HEK293 (cell line): ENCODE measurements at regions not wholly inside any gene's neighbourhood (a gene's known extent, or its start where the extent isn't known, plus 50 kb on each side); places are given as distances from the start of the nearest gene placed in this dataset.

Experiments
- CTCF ChIA-PET: fragments of 350-600 bp; formaldehyde crosslinking; extraction: SDS; loops from one replicate; lab custom pipeline; 2021; ENCODE audit warnings: antibody characterized with exemption; lab: Yijun Ruan, JAX
- POLR2A ChIA-PET: fragments of 300-600 bp; formaldehyde crosslinking; extraction: SDS; loops from one replicate; lab custom pipeline; 2020; ENCODE audit warnings: antibody characterized with exemption, inconsistent platforms; lab: Yijun Ruan, JAX
- H3K27ac ChIP-seq: fragments of 200-500 bp; sonication (Bioruptor generic); 2 replicates; pipeline ENCODE4 v1.5.1; 2014; ENCODE audit warnings: low read depth, low read length, control low read depth, inconsistent platforms; ENCODE audit errors: extremely low read depth
- H3K36me3 ChIP-seq, 2 experiments: fragments of 200-500 bp in 1 of 2; sonication (Bioruptor generic) in 1 of 2; 1 replicate in 1 of 2; 2 replicates in 1 of 2; pipeline ENCODE4 v1.5.1; 2014 to 2017; ENCODE audit warnings: inconsistent platforms in 2 of 2, low read length in 2 of 2; ENCODE audit not compliant: control insufficient read depth in 2 of 2, insufficient read depth in 1 of 2
- H3K4me1 ChIP-seq: fragments of 200-500 bp; sonication (Bioruptor generic); 2 replicates; pipeline ENCODE4 v1.5.1; 2014; ENCODE audit warnings: mild to moderate bottlenecking, low read length, inconsistent platforms; ENCODE audit not compliant: control insufficient read depth, insufficient read depth
- H3K4me3 ChIP-seq: 2 replicates; pipeline ENCODE4 v1.5.1; 2011; ENCODE audit warnings: low read depth, mild to moderate bottlenecking, control low read depth, low read length, moderate library complexity
- H3K9me3 ChIP-seq: fragments of 200-500 bp; sonication (Bioruptor generic); 2 replicates; pipeline ENCODE4 v1.5.1; 2014; ENCODE audit warnings: low read depth, low read length, inconsistent platforms; ENCODE audit not compliant: control insufficient read depth, insufficient read depth
- IKZF3 ChIP-seq: fragments of 450-650 bp; IDR thresholded peaks from 2 replicates; pipeline ENCODE4 v1.5.0; 2018; ENCODE audit warnings: missing biosample characterization, mild to moderate bottlenecking, missing genetic modification characterization, moderate library complexity
- KLF10 ChIP-seq: fragments of 450-650 bp; IDR thresholded peaks from 2 replicates; pipeline ENCODE4 v1.5.1; 2018; ENCODE audit warnings: missing biosample characterization, mild to moderate bottlenecking, missing genetic modification characterization
- KLF8 ChIP-seq: fragments of 450-650 bp; formaldehyde crosslinking; IDR thresholded peaks from 2 replicates; pipeline ENCODE4 v1.5.1; 2016; ENCODE audit warnings: missing biosample characterization, missing genetic modification characterization
- OVOL3 ChIP-seq: fragments of 450-650 bp; formaldehyde crosslinking; IDR thresholded peaks from 2 replicates; pipeline ENCODE4 v1.5.1; 2016; ENCODE audit warnings: missing biosample characterization, missing genetic modification characterization
- ZBTB17 ChIP-seq: fragments of 450-650 bp; formaldehyde crosslinking; IDR thresholded peaks from 2 replicates; pipeline ENCODE4 v1.5.1; 2016; ENCODE audit warnings: missing biosample characterization, missing genetic modification characterization
- ZBTB20 ChIP-seq: fragments of 450-650 bp; formaldehyde crosslinking; IDR thresholded peaks from 2 replicates; pipeline ENCODE4 v1.5.1; 2016; ENCODE audit warnings: missing biosample characterization, missing genetic modification characterization
- ZBTB44 ChIP-seq: fragments of 450-650 bp; IDR thresholded peaks from 2 replicates; pipeline ENCODE4 v1.5.1; 2018; ENCODE audit warnings: missing biosample characterization, mild to moderate bottlenecking, missing genetic modification characterization
- ZFP41 ChIP-seq: fragments of 450-650 bp; formaldehyde crosslinking; IDR thresholded peaks from 2 replicates; pipeline ENCODE4 v1.5.1; 2016; ENCODE audit warnings: missing biosample characterization, missing genetic modification characterization, borderline replicate concordance
- ZIC2 ChIP-seq: fragments of 450-650 bp; formaldehyde crosslinking; IDR thresholded peaks from 2 replicates; pipeline ENCODE4 v1.5.1; 2016; ENCODE audit warnings: missing biosample characterization, missing genetic modification characterization
- ZNF121 ChIP-seq: fragments of 450-650 bp; formaldehyde crosslinking; IDR thresholded peaks from 2 replicates; pipeline ENCODE4 v1.5.1; 2016; ENCODE audit warnings: missing biosample characterization, missing genetic modification characterization
- ZNF140 ChIP-seq: fragments of 450-650 bp; formaldehyde crosslinking; IDR thresholded peaks from 2 replicates; pipeline ENCODE4 v1.5.1; 2016; ENCODE audit warnings: missing biosample characterization, missing genetic modification characterization
- ZNF146 ChIP-seq: fragments of 450-650 bp; formaldehyde crosslinking; IDR thresholded peaks from 2 replicates; pipeline ENCODE4 v1.5.1; 2016; ENCODE audit warnings: missing biosample characterization, missing genetic modification characterization
- ZNF211 ChIP-seq: fragments of 450-650 bp; formaldehyde crosslinking; IDR thresholded peaks from 2 replicates; pipeline ENCODE4 v1.5.1; 2016; ENCODE audit warnings: low read depth, missing biosample characterization, missing genetic modification characterization
- ZNF366 ChIP-seq: fragments of 450-650 bp; formaldehyde crosslinking; conservative IDR thresholded peaks from 2 replicates; pipeline ENCODE4 v1.5.1; 2016; ENCODE audit warnings: missing biosample characterization, missing genetic modification characterization
- ZNF404 ChIP-seq: fragments of 450-650 bp; formaldehyde crosslinking; IDR thresholded peaks from 2 replicates; pipeline ENCODE4 v1.5.1; 2017; ENCODE audit warnings: missing biosample characterization, missing genetic modification characterization
- ZNF501 ChIP-seq: fragments of 450-650 bp; formaldehyde crosslinking; IDR thresholded peaks from 2 replicates; pipeline ENCODE4 v1.5.1; 2016; ENCODE audit warnings: missing biosample characterization, missing genetic modification characterization
- ZNF558 ChIP-seq: fragments of 450-650 bp; formaldehyde crosslinking; IDR thresholded peaks from 2 replicates; pipeline ENCODE4 v1.5.1; 2016; ENCODE audit warnings: missing biosample characterization, missing genetic modification characterization
- ZNF600 ChIP-seq: fragments of 450-650 bp; formaldehyde crosslinking; IDR thresholded peaks from 2 replicates; pipeline ENCODE4 v1.5.1; 2016; ENCODE audit warnings: missing biosample characterization, missing genetic modification characterization
- TF ChIP-seq, protein P1 (sequence below): fragments of 450-650 bp; formaldehyde crosslinking; IDR thresholded peaks from 2 replicates; pipeline ENCODE4 v1.5.1; 2016; ENCODE audit warnings: missing biosample characterization, missing genetic modification characterization
- TF ChIP-seq, protein P2 (sequence below): fragments of 450-650 bp; formaldehyde crosslinking; IDR thresholded peaks from 2 replicates; pipeline ENCODE4 v1.5.1; 2016; ENCODE audit warnings: missing biosample characterization, missing genetic modification characterization
- TF ChIP-seq, protein P3 (sequence below): fragments of 450-650 bp; formaldehyde crosslinking; IDR thresholded peaks from 2 replicates; pipeline ENCODE4; 2016; ENCODE audit warnings: missing biosample characterization, missing genetic modification characterization
- TF ChIP-seq, protein P4 (sequence below): fragments of 450-650 bp; formaldehyde crosslinking; IDR thresholded peaks from 2 replicates; pipeline ENCODE4 v1.5.1; 2016; ENCODE audit warnings: missing biosample characterization, missing genetic modification characterization

GRCh38 chr10:55353414-55353813 lies 552.4 kb upstream of the PCDH15 start:
- ChIA-PET POLR2A (no interaction called here), CTCF (no interaction called here)
- no peaks in the 10 kb centered on the region for H3K36me3 ChIP-seq
- no peak overlapping the region for H3K27ac ChIP-seq
- TF ChIP-seq ZNF140 (tag by site-specific recombination), result no peak
- TF ChIP-seq, protein P1, sequence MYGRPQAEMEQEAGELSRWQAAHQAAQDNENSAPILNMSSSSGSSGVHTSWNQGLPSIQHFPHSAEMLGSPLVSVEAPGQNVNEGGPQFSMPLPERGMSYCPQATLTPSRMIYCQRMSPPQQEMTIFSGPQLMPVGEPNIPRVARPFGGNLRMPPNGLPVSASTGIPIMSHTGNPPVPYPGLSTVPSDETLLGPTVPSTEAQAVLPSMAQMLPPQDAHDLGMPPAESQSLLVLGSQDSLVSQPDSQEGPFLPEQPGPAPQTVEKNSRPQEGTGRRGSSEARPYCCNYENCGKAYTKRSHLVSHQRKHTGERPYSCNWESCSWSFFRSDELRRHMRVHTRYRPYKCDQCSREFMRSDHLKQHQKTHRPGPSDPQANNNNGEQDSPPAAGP (tag by site-specific recombination), result no peak
- TF ChIP-seq ZBTB44, result no peak
- TF ChIP-seq ZIC2 (tag by site-specific recombination), result no peak
- TF ChIP-seq ZNF404, result no peak
- no peak for TF ChIP-seq ZFP41 (tag by site-specific recombination)
- no peak for TF ChIP-seq OVOL3 (tag by site-specific recombination)
- TF ChIP-seq ZNF600, result no peak
- no peak for TF ChIP-seq ZNF121 (tag by site-specific recombination)
- no peak for TF ChIP-seq KLF10 (tag by site-specific recombination)
- no peak for TF ChIP-seq ZNF366 (tag by site-specific recombination)
- no peak for TF ChIP-seq KLF8 (tag by site-specific recombination)
- H3K9me3 ChIP-seq, result no peaks in the 10 kb centered on the region
- H3K4me1 ChIP-seq, result no peaks in the 10 kb centered on the region
- no peak overlapping the region for H3K4me3 ChIP-seq

DNA sequence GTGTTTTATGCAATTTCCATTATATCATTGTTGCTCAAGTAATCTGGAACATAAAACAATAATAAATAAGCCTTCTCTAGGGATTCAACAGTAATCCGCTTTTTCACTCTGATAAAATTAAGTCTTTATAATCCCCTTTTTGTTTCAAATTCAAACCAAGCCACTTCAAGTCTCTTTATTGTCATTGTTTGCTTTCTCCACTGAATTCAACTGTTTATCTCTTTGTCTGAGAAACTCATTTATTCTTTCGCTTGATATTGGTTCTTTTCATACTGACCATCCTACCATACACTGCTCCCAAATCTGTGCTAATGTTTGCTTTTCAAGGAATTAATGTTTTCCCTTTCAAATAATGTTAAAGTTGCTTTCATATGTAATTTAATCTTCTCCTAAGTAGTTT lies 550.4 kb upstream of the PCDH15 start:
- no peak overlapping the region for H3K27ac ChIP-seq
- POLR2A ChIA-PET, result no interaction called here
- no peaks in the 10 kb centered on the region for H3K36me3 ChIP-seq
- no peaks in the 10 kb centered on the region for H3K9me3 ChIP-seq
- TF ChIP-seq ZNF501 (tag by site-specific recombination), result no peak
- no peak for TF ChIP-seq ZNF121 (tag by site-specific recombination)
- TF ChIP-seq, protein P2, sequence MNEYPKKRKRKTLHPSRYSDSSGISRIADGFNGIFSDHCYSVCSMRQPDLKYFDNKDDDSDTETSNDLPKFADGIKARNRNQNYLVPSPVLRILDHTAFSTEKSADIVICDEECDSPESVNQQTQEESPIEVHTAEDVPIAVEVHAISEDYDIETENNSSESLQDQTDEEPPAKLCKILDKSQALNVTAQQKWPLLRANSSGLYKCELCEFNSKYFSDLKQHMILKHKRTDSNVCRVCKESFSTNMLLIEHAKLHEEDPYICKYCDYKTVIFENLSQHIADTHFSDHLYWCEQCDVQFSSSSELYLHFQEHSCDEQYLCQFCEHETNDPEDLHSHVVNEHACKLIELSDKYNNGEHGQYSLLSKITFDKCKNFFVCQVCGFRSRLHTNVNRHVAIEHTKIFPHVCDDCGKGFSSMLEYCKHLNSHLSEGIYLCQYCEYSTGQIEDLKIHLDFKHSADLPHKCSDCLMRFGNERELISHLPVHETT (tag by site-specific recombination), result no peak
- no peak for TF ChIP-seq ZNF211 (tag by site-specific recombination)
- no peak for TF ChIP-seq IKZF3 (tag by site-specific recombination)
- TF ChIP-seq, protein P3, sequence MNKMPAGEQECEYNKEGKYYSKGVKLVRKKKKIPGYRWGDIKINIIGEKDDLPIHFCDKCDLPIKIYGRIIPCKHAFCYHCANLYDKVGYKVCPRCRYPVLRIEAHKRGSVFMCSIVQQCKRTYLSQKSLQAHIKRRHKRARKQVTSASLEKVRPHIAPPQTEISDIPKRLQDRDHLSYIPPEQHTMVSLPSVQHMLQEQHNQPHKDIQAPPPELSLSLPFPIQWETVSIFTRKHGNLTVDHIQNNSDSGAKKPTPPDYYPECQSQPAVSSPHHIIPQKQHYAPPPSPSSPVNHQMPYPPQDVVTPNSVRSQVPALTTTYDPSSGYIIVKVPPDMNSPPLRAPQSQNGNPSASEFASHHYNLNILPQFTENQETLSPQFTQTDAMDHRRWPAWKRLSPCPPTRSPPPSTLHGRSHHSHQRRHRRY, result no peak
- no peak for TF ChIP-seq ZBTB17 (tag by site-specific recombination)
- no peak for TF ChIP-seq ZIC2 (tag by site-specific recombination)
- TF ChIP-seq ZNF146 (tag by site-specific recombination), result no peak
- TF ChIP-seq ZNF558, result no peak
- TF ChIP-seq ZBTB20 (tag by site-specific recombination), result no peak
- TF ChIP-seq, protein P4, sequence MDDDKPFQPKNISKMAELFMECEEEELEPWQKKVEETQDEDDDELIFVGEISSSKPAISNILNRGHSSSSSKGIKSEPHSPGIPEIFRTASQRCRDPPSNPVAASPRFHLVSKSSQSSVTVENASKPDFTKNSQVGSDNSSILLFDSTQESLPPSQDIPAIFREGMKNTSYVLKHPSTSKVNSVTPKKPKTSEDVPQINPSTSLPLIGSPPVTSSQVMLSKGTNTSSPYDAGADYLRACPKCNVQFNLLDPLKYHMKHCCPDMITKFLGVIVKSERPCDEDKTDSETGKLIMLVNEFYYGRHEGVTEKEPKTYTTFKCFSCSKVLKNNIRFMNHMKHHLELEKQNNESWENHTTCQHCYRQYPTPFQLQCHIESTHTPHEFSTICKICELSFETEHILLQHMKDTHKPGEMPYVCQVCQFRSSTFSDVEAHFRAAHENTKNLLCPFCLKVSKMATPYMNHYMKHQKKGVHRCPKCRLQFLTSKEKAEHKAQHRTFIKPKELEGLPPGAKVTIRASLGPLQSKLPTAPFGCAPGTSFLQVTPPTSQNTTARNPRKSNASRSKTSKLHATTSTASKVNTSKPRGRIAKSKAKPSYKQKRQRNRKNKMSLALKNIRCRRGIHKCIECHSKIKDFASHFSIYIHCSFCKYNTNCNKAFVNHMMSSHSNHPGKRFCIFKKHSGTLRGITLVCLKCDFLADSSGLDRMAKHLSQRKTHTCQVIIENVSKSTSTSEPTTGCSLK, result no peak
- CTCF ChIA-PET, result no interaction called here
- no peak overlapping the region for H3K4me3 ChIP-seq
- H3K4me1 ChIP-seq, result no peaks in the 10 kb centered on the region
